ENCODE measurements at regions not wholly inside any gene's neighbourhood (a gene's known extent, or its start where the extent isn't known, plus 50 kb on each side); places are given as distances from the start of the nearest gene placed in this dataset.

DNA sequence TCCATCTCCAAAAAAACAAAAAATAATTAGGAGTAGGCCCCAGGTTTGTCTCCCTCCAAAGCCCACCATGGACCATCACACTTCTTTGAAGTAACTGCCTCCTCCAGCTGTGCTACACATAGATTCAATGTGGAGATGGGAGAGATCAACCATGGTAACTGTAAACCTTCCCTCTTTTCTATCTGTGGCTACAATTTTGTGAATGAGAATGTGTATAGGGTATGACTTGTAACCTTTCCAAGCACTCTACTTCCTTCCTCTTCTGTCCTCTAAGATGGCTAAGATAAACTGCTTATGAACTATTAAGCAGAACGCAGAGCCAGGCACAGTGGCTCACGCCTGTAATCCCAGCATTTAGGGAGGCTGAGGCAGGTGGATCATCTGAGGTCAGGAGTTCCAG, 55.5 kb upstream of the ATP11B start:
- no peak for TF ChIP-seq POLR2AphosphoS5 (IDR thresholded peaks at IDR 0.05; ENCODE audit: borderline replicate concordance, low read depth, low read length)
- TF ChIP-seq EZH2 (IDR thresholded peaks at IDR 0.05), result no peak
